GM21825 (cell line): ENCODE measurements at regions not wholly inside any gene's neighbourhood (a gene's known extent, or its start where the extent isn't known, plus 50 kb on each side); places are given as distances from the start of the nearest gene placed in this dataset.
"Not testable (repeated sequence)": the region's sequence is repeated elsewhere in the genome, so short reads cannot be mapped to it uniquely, and the experiment has no call there.

ENCODE experiments used
- ATAC-seq: cut with Tn5 transposase; IDR thresholded peaks from one replicate; pipeline ENCODE4 v1.9.1; 2021; ENCODE audit warnings: mild to moderate bottlenecking, moderate library complexity; ENCODE audit not compliant: unreplicated experiment

- no peak for ATAC-seq
These were observed 161.0 kb upstream of the NLRP1 start for GRCh38 chr17:5745111-5745813.

GRCh38 chr17:5747276-5747675 is 163.0 kb upstream of the NLRP1 start:
- ATAC-seq = no peak

GRCh38 chr17:5747964-5748363 is 163.7 kb upstream of the NLRP1 start:
- no peak for ATAC-seq

- no peak for ATAC-seq
These were observed 169.1 kb upstream of the NLRP1 start for GRCh38 chr17:5753421-5753820.

GRCh38 chr17:5757314-5757907 is 173.1 kb upstream of the NLRP1 start:
- ATAC-seq = no peak

- ATAC-seq = no peak
These were observed 174.3 kb upstream of the NLRP1 start for GRCh38 chr17:5758651-5759050.

- ATAC-seq = no peak
These were observed 175.2 kb upstream of the NLRP1 start for GRCh38 chr17:5759501-5759925.

- ATAC-seq = no peak
These were observed 177.9 kb upstream of the NLRP1 start for GRCh38 chr17:5762191-5762590.

- ATAC-seq = no peak
These were observed 179.4 kb upstream of the NLRP1 start for GRCh38 chr17:5763595-5764306.

- no peak for ATAC-seq
These were observed 185.5 kb upstream of the NLRP1 start for GRCh38 chr17:5769593-5770354.

- no peak for ATAC-seq
These were observed 186.3 kb upstream of the NLRP1 start for GRCh38 chr17:5770441-5771270.

GRCh38 chr17:5771271-5771577 is 186.9 kb upstream of the NLRP1 start:
- ATAC-seq = not testable (repeated sequence)

GRCh38 chr17:5772017-5772416 is 187.7 kb upstream of the NLRP1 start:
- ATAC-seq = not testable (repeated sequence)

GRCh38 chr17:5772720-5773119 is 188.4 kb upstream of the NLRP1 start:
- ATAC-seq = no peak

GRCh38 chr17:5773816-5774360 is 189.6 kb upstream of the NLRP1 start:
- ATAC-seq = no peak

GRCh38 chr17:5775098-5775497 is 190.8 kb upstream of the NLRP1 start:
- no peak for ATAC-seq

- ATAC-seq = no peak
These were observed 196.2 kb upstream of the NLRP1 start for GRCh38 chr17:5780476-5780875.

- no peak for ATAC-seq
These were observed 197.1 kb upstream of the NLRP1 start for GRCh38 chr17:5781236-5781927.

- no peak for ATAC-seq
These were observed 199.0 kb upstream of the NLRP1 start for GRCh38 chr17:5783269-5783668.

GRCh38 chr17:5783851-5784250 is 199.5 kb upstream of the NLRP1 start:
- no peak for ATAC-seq
